ENCODE measurements at regions not wholly inside any gene's neighbourhood (a gene's known extent, or its start where the extent isn't known, plus 50 kb on each side); places are given as distances from the start of the nearest gene placed in this dataset.
A peak's percentile ranks its signal among the peaks of the same experiment; 100 is the strongest.

- peaks cover 2% of the 10 kb centered on the region for H3K9me3 ChIP-seq (ENCODE audit: control insufficient read depth, low read length)
- H3K27me3 ChIP-seq (ENCODE audit: control insufficient read depth, insufficient read depth) = no peaks in the 10 kb centered on the region
- peak in 2 of 3 donors; percentile 31 to 64 for DNase-seq
- H3K4me3 ChIP-seq (ENCODE audit: low read length) = no peak overlapping the region
- no peaks in the 10 kb centered on the region for H3K4me1 ChIP-seq (ENCODE audit: control insufficient read depth, insufficient read depth, low read length)
- H3K27ac ChIP-seq (ENCODE audit: low read length) = no peak overlapping the region
- intact Hi-C loops (cut with DNase I) = no loop called here
- ATAC-seq = no peak
Measured at GRCh38 chr5:39566891-39567290, 142.1 kb upstream of the DAB2 start.

- DNase-seq (no peak), ATAC-seq (no peak)
- no peaks in the 10 kb centered on the region for H3K27me3 ChIP-seq (ENCODE audit: control insufficient read depth, insufficient read depth)
- no peaks in the 10 kb centered on the region for H3K4me1 ChIP-seq (ENCODE audit: control insufficient read depth, insufficient read depth, low read length)
- 94% methylated on average over 3 of the region's 3 CpGs for WGBS
- peaks cover 2% of the 10 kb centered on the region for H3K9me3 ChIP-seq (ENCODE audit: control insufficient read depth, low read length)
- intact Hi-C loops (cut with DNase I) = no loop called here
- no peak overlapping the region for H3K27ac ChIP-seq (ENCODE audit: low read length)
- no peak overlapping the region for H3K4me3 ChIP-seq (ENCODE audit: low read length)
Measured at GRCh38 chr5:39566029-39566428, 141.2 kb upstream of the DAB2 start.

- no peak overlapping the region for H3K27ac ChIP-seq (ENCODE audit: low read length)
- no peaks in the 10 kb centered on the region for H3K9me3 ChIP-seq (ENCODE audit: control insufficient read depth, low read length)
- ATAC-seq = no peak
- H3K4me3 ChIP-seq (ENCODE audit: low read length) = no peak overlapping the region
- no peaks in the 10 kb centered on the region for H3K4me1 ChIP-seq (ENCODE audit: control insufficient read depth, insufficient read depth, low read length)
- WGBS = 36% methylated on average over 2 of the region's 2 CpGs
- intact Hi-C loops (cut with DNase I) = no loop called here
- DNase-seq = no peak
- H3K27me3 ChIP-seq (ENCODE audit: control insufficient read depth, insufficient read depth) = no peaks in the 10 kb centered on the region
Measured at GRCh38 chr5:39561421-39561820, 136.6 kb upstream of the DAB2 start.

GRCh38 chr5:39560726-39561125 is 135.9 kb upstream of the DAB2 start:
- Histone ChIP-seq H3K9me3 (ENCODE audit: control insufficient read depth, low read length) (no peaks in the 10 kb centered on the region), H3K4me3 (ENCODE audit: low read length) (no peak overlapping the region), H3K27ac (ENCODE audit: low read length) (no peak overlapping the region), H3K4me1 (ENCODE audit: control insufficient read depth, insufficient read depth, low read length) (no peaks in the 10 kb centered on the region), H3K27me3 (ENCODE audit: control insufficient read depth, insufficient read depth) (no peaks in the 10 kb centered on the region)
- intact Hi-C loops (cut with DNase I) = no loop called here
- ATAC-seq (no peak), DNase-seq (no peak)
- 86% methylated on average over 2 of the region's 2 CpGs for WGBS

GRCh38 chr5:39559923-39560322 is 135.1 kb upstream of the DAB2 start:
- no peaks in the 10 kb centered on the region for H3K9me3 ChIP-seq (ENCODE audit: control insufficient read depth, low read length)
- 74% methylated on average over 2 of the region's 2 CpGs for WGBS

GRCh38 chr5:39558541-39558940 is 133.8 kb upstream of the DAB2 start:
- Histone ChIP-seq H3K27ac (ENCODE audit: low read length) (no peak overlapping the region), H3K27me3 (ENCODE audit: control insufficient read depth, insufficient read depth) (no peaks in the 10 kb centered on the region), H3K4me1 (ENCODE audit: control insufficient read depth, insufficient read depth, low read length) (no peaks in the 10 kb centered on the region), H3K9me3 (ENCODE audit: control insufficient read depth, low read length) (no peaks in the 10 kb centered on the region), H3K4me3 (ENCODE audit: low read length) (no peak overlapping the region)
- WGBS = 72% methylated on average over 3 of the region's 3 CpGs
- intact Hi-C loops (cut with DNase I) = no loop called here
- no peak for ATAC-seq
- no peak for DNase-seq

More at GRCh38 chr5:39559923-39560322, 135.1 kb upstream of the DAB2 start:
- intact Hi-C loops (cut with DNase I) = no loop called here
- H3K4me3 ChIP-seq (ENCODE audit: low read length) = no peak overlapping the region
- H3K4me1 ChIP-seq (ENCODE audit: control insufficient read depth, insufficient read depth, low read length) = no peaks in the 10 kb centered on the region
- ATAC-seq (no peak), DNase-seq (no peak)
- no peak overlapping the region for H3K27ac ChIP-seq (ENCODE audit: low read length)
- H3K27me3 ChIP-seq (ENCODE audit: control insufficient read depth, insufficient read depth) = no peaks in the 10 kb centered on the region

- H3K27ac ChIP-seq (ENCODE audit: low read length) = no peak overlapping the region
- no peaks in the 10 kb centered on the region for H3K27me3 ChIP-seq (ENCODE audit: control insufficient read depth, insufficient read depth)
- 61% methylated on average over 4 of the region's 4 CpGs for WGBS
- no peaks in the 10 kb centered on the region for H3K4me1 ChIP-seq (ENCODE audit: control insufficient read depth, insufficient read depth, low read length)
- ATAC-seq = peak; percentile 40 to 76
- no peaks in the 10 kb centered on the region for H3K9me3 ChIP-seq (ENCODE audit: control insufficient read depth, low read length)
- H3K4me3 ChIP-seq (ENCODE audit: low read length) = no peak overlapping the region
- intact Hi-C loops (cut with DNase I) = no loop called here
- DNase-seq = peak in 1 of 3 donors; percentile 23
Measured at GRCh38 chr5:39555788-39556187, 131.0 kb upstream of the DAB2 start.

- Histone ChIP-seq H3K27me3 (ENCODE audit: control insufficient read depth, insufficient read depth) (no peaks in the 10 kb centered on the region), H3K4me3 (ENCODE audit: low read length) (no peak overlapping the region), H3K27ac (ENCODE audit: low read length) (no peak overlapping the region), H3K4me1 (ENCODE audit: control insufficient read depth, insufficient read depth, low read length) (peaks cover 1% of the 10 kb centered on the region), H3K9me3 (ENCODE audit: control insufficient read depth, low read length) (no peaks in the 10 kb centered on the region)
- 1% methylated on average over 9 of the region's 9 CpGs for WGBS
- intact Hi-C loops (cut with DNase I) = loop anchor here in 3 of 4 donors (5.0 to 10.0 kb wide), 3 partner anchors 123 to 333 kb away; partner anchors contain the start of genes DAB2 (in 1 of the 3) and FYB1 (in 1 of the 3)
- ATAC-seq (peak; percentile 72 to 80), DNase-seq (peak in 1 of 3 donors; percentile 23)
Measured at GRCh38 chr5:39547553-39548154, 122.9 kb upstream of the DAB2 start.

- H3K9me3 ChIP-seq (ENCODE audit: control insufficient read depth, low read length) = no peaks in the 10 kb centered on the region
- H3K4me3 ChIP-seq (ENCODE audit: low read length) = no peak overlapping the region
- WGBS = 83% methylated on average over 3 of the region's 3 CpGs
- H3K27ac ChIP-seq (ENCODE audit: low read length) = no peak overlapping the region
- H3K4me1 ChIP-seq (ENCODE audit: control insufficient read depth, insufficient read depth, low read length) = peaks cover 1% of the 10 kb centered on the region
- H3K27me3 ChIP-seq (ENCODE audit: control insufficient read depth, insufficient read depth) = no peaks in the 10 kb centered on the region
- no peak for DNase-seq
- ATAC-seq = no peak
- intact Hi-C loops (cut with DNase I) = loop anchor here in 3 of 4 donors (5.0 to 10.0 kb wide), 3 partner anchors 120 to 330 kb away; partner anchors contain the start of genes DAB2 (in 1 of the 3) and FYB1 (in 1 of the 3)
Measured at GRCh38 chr5:39544941-39545340, 120.2 kb upstream of the DAB2 start.

GRCh38 chr5:39543335-39543734 is 118.6 kb upstream of the DAB2 start:
- no peak overlapping the region for H3K27ac ChIP-seq (ENCODE audit: low read length)
- DNase-seq (no peak), ATAC-seq (no peak)
- 63% methylated on average over 3 of the region's 3 CpGs for WGBS
- H3K4me1 ChIP-seq (ENCODE audit: control insufficient read depth, insufficient read depth, low read length) = peaks cover 1% of the 10 kb centered on the region
- H3K27me3 ChIP-seq (ENCODE audit: control insufficient read depth, insufficient read depth) = no peaks in the 10 kb centered on the region
- H3K4me3 ChIP-seq (ENCODE audit: low read length) = no peak overlapping the region
- H3K9me3 ChIP-seq (ENCODE audit: control insufficient read depth, low read length) = no peaks in the 10 kb centered on the region
- intact Hi-C loops (cut with DNase I) = loop anchor here in 1 of 4 donors (2.0 to 10.0 kb wide), 3 partner anchors 119 to 329 kb away; partner anchors contain the start of genes DAB2 and FYB1

- 67% methylated on average over 3 of the region's 3 CpGs for WGBS
- Histone ChIP-seq H3K27ac (ENCODE audit: low read length) (no peak overlapping the region), H3K4me1 (ENCODE audit: control insufficient read depth, insufficient read depth, low read length) (peaks cover 1% of the 10 kb centered on the region), H3K27me3 (ENCODE audit: control insufficient read depth, insufficient read depth) (no peaks in the 10 kb centered on the region), H3K9me3 (ENCODE audit: control insufficient read depth, low read length) (no peaks in the 10 kb centered on the region), H3K4me3 (ENCODE audit: low read length) (no peak overlapping the region)
- intact Hi-C loops (cut with DNase I) = loop anchor here in 1 of 4 donors (2.0 to 10.0 kb wide), 3 partner anchors 118 to 328 kb away; partner anchors contain the start of genes DAB2 and FYB1
- DNase-seq = no peak
- ATAC-seq = peak in 1 of 2 donors; percentile 25
Measured at GRCh38 chr5:39542511-39543285, 117.9 kb upstream of the DAB2 start.

Measured in right cardiac atrium (tissue), 5 donors.